NB4 (cell line): ENCODE measurements at regions not wholly inside any gene's neighbourhood (a gene's known extent, or its start where the extent isn't known, plus 50 kb on each side); places are given as distances from the start of the nearest gene placed in this dataset.

Experiments
- DNase-seq: peaks from one replicate; pipeline ENCODE4 v3.0.0; 2010; ENCODE audit warnings: low read depth
- H3K4me3 ChIP-seq: one replicate; pipeline ENCODE4 v1.5.1; 2011; ENCODE audit warnings: mild to moderate bottlenecking, low read depth, low read length, moderate library complexity
- MYC ChIP-seq: IDR thresholded peaks from 2 replicates; pipeline ENCODE4 v1.6.1; 2011; ENCODE audit warnings: low read depth, low read length
- POLR2A ChIP-seq: IDR thresholded peaks from 2 replicates; pipeline ENCODE4 v1.6.1; 2011; ENCODE audit warnings: mild to moderate bottlenecking; ENCODE audit not compliant: insufficient read length; ENCODE audit errors: extremely low read depth
- TF ChIP-seq, protein P1 (sequence below): IDR thresholded peaks from one replicate; pipeline ENCODE4 v1.5.1; 2012; ENCODE audit warnings: low read depth, low read length
- TF ChIP-seq, protein P2 (sequence below): IDR thresholded peaks from 2 replicates; pipeline ENCODE4 v1.6.1; 2011; ENCODE audit warnings: low read depth, low read length

DNA sequence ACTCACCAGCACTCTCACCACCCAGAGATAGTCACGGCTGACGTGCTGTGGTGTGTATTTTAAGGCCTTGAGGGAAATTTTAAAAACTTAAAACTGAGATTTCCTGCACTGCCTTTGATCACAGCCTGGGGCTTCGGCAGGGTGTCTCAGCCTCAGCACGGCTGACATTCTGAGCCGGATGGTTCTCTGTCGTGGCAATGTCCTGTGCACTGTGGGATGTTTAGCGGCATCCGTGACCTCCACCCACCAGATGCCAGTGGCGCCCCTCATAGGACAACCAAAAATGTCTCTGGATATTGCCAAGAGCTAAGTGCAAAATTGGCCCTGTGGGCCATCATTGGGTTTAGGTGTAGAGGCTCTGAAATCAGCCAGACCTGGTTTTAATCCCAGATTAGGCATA is 142.2 kb upstream of the KCNG1 start:
- DNase-seq = no peak
- no peak overlapping the region for H3K4me3 ChIP-seq
- TF ChIP-seq, protein P1, sequence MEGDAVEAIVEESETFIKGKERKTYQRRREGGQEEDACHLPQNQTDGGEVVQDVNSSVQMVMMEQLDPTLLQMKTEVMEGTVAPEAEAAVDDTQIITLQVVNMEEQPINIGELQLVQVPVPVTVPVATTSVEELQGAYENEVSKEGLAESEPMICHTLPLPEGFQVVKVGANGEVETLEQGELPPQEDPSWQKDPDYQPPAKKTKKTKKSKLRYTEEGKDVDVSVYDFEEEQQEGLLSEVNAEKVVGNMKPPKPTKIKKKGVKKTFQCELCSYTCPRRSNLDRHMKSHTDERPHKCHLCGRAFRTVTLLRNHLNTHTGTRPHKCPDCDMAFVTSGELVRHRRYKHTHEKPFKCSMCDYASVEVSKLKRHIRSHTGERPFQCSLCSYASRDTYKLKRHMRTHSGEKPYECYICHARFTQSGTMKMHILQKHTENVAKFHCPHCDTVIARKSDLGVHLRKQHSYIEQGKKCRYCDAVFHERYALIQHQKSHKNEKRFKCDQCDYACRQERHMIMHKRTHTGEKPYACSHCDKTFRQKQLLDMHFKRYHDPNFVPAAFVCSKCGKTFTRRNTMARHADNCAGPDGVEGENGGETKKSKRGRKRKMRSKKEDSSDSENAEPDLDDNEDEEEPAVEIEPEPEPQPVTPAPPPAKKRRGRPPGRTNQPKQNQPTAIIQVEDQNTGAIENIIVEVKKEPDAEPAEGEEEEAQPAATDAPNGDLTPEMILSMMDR = no peak
- no peak for TF ChIP-seq MYC
- TF ChIP-seq, protein P2, sequence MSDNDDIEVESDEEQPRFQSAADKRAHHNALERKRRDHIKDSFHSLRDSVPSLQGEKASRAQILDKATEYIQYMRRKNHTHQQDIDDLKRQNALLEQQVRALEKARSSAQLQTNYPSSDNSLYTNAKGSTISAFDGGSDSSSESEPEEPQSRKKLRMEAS = no peak
- TF ChIP-seq POLR2A = no peak

DNA sequence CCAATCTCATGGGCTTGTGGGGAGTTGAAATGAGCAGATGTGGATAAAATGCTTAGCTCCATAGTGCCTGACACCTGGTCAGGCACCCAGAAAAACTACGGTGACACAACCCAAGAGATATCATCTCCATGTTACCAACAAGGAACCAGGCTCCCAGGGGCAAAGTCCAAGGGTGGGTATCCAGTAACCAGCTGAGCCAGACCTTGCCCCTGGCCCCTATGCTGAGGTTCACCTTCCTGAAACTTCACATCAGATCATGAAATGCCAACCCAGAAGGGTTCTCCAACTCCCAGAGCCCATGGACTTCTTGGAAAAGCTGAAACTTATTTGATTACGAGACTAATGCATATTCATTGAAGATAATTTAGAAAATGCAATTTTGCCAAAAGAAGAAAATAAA is 141.8 kb upstream of the KCNG1 start:
- DNase-seq = no peak
- H3K4me3 ChIP-seq = no peak overlapping the region
- TF ChIP-seq, protein P2 = no peak
- TF ChIP-seq MYC = no peak
- TF ChIP-seq, protein P1 = no peak
- TF ChIP-seq POLR2A = no peak

DNA sequence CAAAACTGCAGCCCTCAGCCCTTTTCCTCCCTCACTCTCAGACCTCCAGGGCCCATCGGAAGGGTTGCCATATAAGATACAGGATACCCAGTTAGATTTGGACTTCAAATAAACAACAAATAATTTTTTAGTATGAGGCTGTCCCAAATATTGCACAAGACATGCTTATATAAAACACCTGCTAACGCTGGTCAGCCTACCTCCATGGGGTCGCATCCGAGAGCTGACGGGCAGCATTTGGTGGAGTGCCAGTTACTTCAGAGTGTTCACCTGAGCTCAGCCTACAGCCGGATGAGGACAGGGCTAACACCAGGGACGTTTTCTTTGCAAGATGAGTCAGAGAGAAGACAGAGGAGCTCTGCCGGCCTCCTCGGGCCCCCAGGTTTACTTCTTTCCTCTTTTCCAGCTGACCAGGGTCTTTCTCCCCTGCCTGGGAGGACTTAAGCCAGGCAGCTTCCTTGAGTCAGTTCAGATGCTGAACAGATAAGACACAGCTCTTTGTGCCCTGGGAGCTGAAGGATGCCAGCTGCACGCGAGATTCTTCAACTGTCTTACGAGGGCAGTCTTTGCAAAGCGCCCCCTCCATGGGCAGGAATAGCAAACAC is 141.2 kb upstream of the KCNG1 start:
- no peak for DNase-seq
- H3K4me3 ChIP-seq = no peak overlapping the region
- TF ChIP-seq, protein P2 = no peak
- TF ChIP-seq MYC (no peak), POLR2A (no peak)
- TF ChIP-seq, protein P1 = no peak

DNA sequence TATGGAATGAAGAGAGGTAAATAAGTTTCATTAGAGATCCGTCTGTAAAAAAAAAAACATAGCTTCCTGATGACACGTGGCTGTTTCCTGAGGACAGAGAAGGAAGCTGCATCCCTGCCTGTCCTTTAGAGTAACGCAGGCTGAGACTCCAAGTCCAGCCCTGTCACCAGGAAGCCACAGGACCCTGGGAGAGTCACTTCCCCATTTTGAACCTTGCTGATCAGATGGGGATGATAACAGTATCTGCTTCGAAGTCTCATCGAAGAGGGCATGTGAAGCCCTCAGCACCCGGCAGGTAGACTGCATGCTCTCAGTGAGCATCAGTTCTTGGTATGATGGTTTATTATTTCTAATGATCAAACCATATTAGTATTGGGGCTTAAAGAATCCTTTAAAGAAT is 139.1 kb upstream of the KCNG1 start:
- H3K4me3 ChIP-seq = no peak overlapping the region
- TF ChIP-seq, protein P1 = no peak
- TF ChIP-seq, protein P2 = no peak
- TF ChIP-seq MYC = no peak
- no peak for TF ChIP-seq POLR2A
- peak; percentile 42 for DNase-seq

DNA sequence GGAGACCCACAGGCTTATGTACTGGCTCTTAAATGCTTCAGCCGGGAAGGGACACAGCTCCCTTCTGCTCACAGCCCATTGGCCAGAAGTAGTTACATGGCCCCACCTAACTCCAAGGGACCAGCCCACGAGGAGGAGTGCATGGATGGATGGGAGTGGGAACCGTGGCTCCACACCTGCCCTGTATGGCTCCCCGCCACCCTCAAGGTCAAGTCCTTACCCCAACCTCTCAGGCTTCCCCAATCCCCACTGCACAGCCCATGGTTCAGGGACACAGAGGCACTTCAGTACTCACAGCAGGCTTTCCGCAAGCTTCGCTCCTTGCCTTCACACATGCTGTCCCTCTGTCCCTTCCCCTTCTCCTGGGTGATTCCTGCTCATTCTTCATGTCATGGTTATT is 137.9 kb upstream of the KCNG1 start:
- TF ChIP-seq POLR2A (no peak), MYC (no peak)
- TF ChIP-seq, protein P2 = no peak
- TF ChIP-seq, protein P1 = no peak
- no peak for DNase-seq
- H3K4me3 ChIP-seq = no peak overlapping the region

DNA sequence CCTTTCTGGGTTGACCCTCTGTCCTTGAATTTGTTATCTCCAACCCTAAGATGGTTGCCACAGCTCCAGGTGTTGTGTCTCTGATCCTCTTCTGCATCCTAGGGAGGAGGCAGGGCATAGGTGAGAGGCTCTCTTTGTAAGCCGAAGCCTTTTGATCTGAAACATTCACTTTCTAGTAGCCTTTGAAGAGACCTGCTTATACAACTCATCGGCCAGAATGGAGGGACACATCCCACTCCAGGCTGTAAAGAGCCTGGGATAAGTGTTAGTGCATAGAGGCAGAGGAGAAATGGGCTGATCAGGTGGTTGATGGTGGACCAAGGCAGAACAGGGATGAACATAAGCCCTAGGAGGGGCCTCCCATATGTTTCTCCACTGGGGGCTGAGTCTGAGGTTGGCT is 137.1 kb upstream of the KCNG1 start:
- DNase-seq = no peak
- no peak overlapping the region for H3K4me3 ChIP-seq
- TF ChIP-seq, protein P2 = no peak
- no peak for TF ChIP-seq MYC
- TF ChIP-seq, protein P1 = no peak
- TF ChIP-seq POLR2A = no peak
